ENCODE measurements at regions not wholly inside any gene's neighbourhood (a gene's known extent, or its start where the extent isn't known, plus 50 kb on each side); places are given as distances from the start of the nearest gene placed in this dataset.
"Not testable (repeated sequence)": the region's sequence is repeated elsewhere in the genome, so short reads cannot be mapped to it uniquely, and the experiment has no call there.

GRCh38 chr2:115904516-115904915, 1462.1 kb downstream of the DPP10 start:
- no peak for DNase-seq

GRCh38 chr2:115908731-115909130, 1466.3 kb downstream of the DPP10 start:
- DNase-seq: no peak

GRCh38 chr2:115910270-115910669, 1467.8 kb downstream of the DPP10 start:
- DNase-seq: no peak

GRCh38 chr2:115913921-115914320, 1471.5 kb downstream of the DPP10 start:
- no peak for DNase-seq

GRCh38 chr2:115921541-115921940, 1479.1 kb downstream of the DPP10 start:
- DNase-seq: no peak

GRCh38 chr2:115939902-115940301, 1497.5 kb downstream of the DPP10 start:
- no peak for DNase-seq

GRCh38 chr2:115942800-115943199, 1500.4 kb downstream of the DPP10 start:
- DNase-seq: no peak

GRCh38 chr2:115946341-115946740, 1503.9 kb downstream of the DPP10 start:
- DNase-seq: no peak

- no peak for DNase-seq
These were observed 1504.5 kb downstream of the DPP10 start for GRCh38 chr2:115946891-115947290.

- no peak for DNase-seq
These were observed 1534.5 kb downstream of the DPP10 start for GRCh38 chr2:115976916-115977315.

GRCh38 chr2:115999039-115999438, 1556.6 kb downstream of the DPP10 start:
- no peak for DNase-seq

GRCh38 chr2:116023026-116023425, 1580.6 kb downstream of the DPP10 start:
- no peak for DNase-seq

GRCh38 chr2:116038758-116039157, 1596.3 kb downstream of the DPP10 start:
- DNase-seq: not testable (repeated sequence)

- DNase-seq: no peak
These were observed 1600.1 kb downstream of the DPP10 start for GRCh38 chr2:116042530-116042929.

GRCh38 chr2:116057538-116057937, 1615.1 kb downstream of the DPP10 start:
- no peak for DNase-seq

- no peak for DNase-seq
These were observed 1618.6 kb downstream of the DPP10 start for GRCh38 chr2:116061023-116061422.

- no peak for DNase-seq
These were observed 1631.3 kb downstream of the DPP10 start for GRCh38 chr2:116073731-116074130.

- DNase-seq: no peak
These were observed 1631.7 kb downstream of the DPP10 start for GRCh38 chr2:116074161-116074560.

- DNase-seq: no peak
These were observed 1645.8 kb downstream of the DPP10 start for GRCh38 chr2:116088236-116088635.

GRCh38 chr2:116094196-116094595, 1651.8 kb downstream of the DPP10 start:
- no peak for DNase-seq

- no peak for DNase-seq
These were observed 1653.2 kb downstream of the DPP10 start for GRCh38 chr2:116095636-116096035.

- no peak for DNase-seq
These were observed 1655.6 kb downstream of the DPP10 start for GRCh38 chr2:116098049-116098448.

- no peak for DNase-seq
These were observed 1667.0 kb downstream of the DPP10 start for GRCh38 chr2:116109471-116109870.

GRCh38 chr2:116117845-116118244, 1675.4 kb downstream of the DPP10 start:
- no peak for DNase-seq

GRCh38 chr2:116132833-116133232, 1681.7 kb upstream of the DDX18 start:
- no peak for DNase-seq

- DNase-seq: no peak
These were observed 1681.0 kb upstream of the DDX18 start for GRCh38 chr2:116133381-116133942.

Data from NCI-H146 (cell line).